ENCODE measurements at regions not wholly inside any gene's neighbourhood (a gene's known extent, or its start where the extent isn't known, plus 50 kb on each side); places are given as distances from the start of the nearest gene placed in this dataset.

- DNase-seq = no peak
Observed at GRCh38 chr5:82679660-82680059, 397.5 kb downstream of the TMEM167A start.

GRCh38 chr5:82676661-82677060 lies 398.5 kb upstream of the RPS23 start:
- DNase-seq = no peak

GRCh38 chr5:82674671-82675070 lies 396.5 kb upstream of the RPS23 start:
- DNase-seq = no peak

GRCh38 chr5:82673057-82673809 lies 395.1 kb upstream of the RPS23 start:
- no peak for DNase-seq

GRCh38 chr5:82670692-82671091 lies 392.5 kb upstream of the RPS23 start:
- no peak for DNase-seq

- DNase-seq = no peak
Observed at GRCh38 chr5:82669720-82670119, 391.6 kb upstream of the RPS23 start.

- no peak for DNase-seq
Observed at GRCh38 chr5:82666312-82666711, 388.2 kb upstream of the RPS23 start.

- peak; percentile 53 for DNase-seq
Observed at GRCh38 chr5:82664732-82665131, 386.6 kb upstream of the RPS23 start.

- no peak for DNase-seq
Observed at GRCh38 chr5:82663225-82663624, 385.1 kb upstream of the RPS23 start.

- DNase-seq = no peak
Observed at GRCh38 chr5:82662340-82662739, 384.2 kb upstream of the RPS23 start.

GRCh38 chr5:82661933-82662332 lies 383.8 kb upstream of the RPS23 start:
- no peak for DNase-seq

- DNase-seq = no peak
Observed at GRCh38 chr5:82661462-82661861, 383.3 kb upstream of the RPS23 start.

GRCh38 chr5:82659115-82659514 lies 381.0 kb upstream of the RPS23 start:
- DNase-seq = no peak

GRCh38 chr5:82657033-82657699 lies 379.0 kb upstream of the RPS23 start:
- DNase-seq = no peak

- DNase-seq = no peak
Observed at GRCh38 chr5:82656341-82656761, 378.2 kb upstream of the RPS23 start.

GRCh38 chr5:82655078-82655477 lies 376.9 kb upstream of the RPS23 start:
- DNase-seq = no peak

GRCh38 chr5:82649943-82650342 lies 371.8 kb upstream of the RPS23 start:
- no peak for DNase-seq

GRCh38 chr5:82644766-82645165 lies 366.6 kb upstream of the RPS23 start:
- no peak for DNase-seq

GRCh38 chr5:82644229-82644628 lies 366.1 kb upstream of the RPS23 start:
- DNase-seq = no peak

GRCh38 chr5:82642313-82642712 lies 364.2 kb upstream of the RPS23 start:
- DNase-seq = no peak

- peak; percentile 78 for DNase-seq
Observed at GRCh38 chr5:82641331-82642003, 363.3 kb upstream of the RPS23 start.

GRCh38 chr5:82640916-82641315 lies 362.8 kb upstream of the RPS23 start:
- DNase-seq = no peak

- DNase-seq = no peak
Observed at GRCh38 chr5:82639393-82640144, 361.4 kb upstream of the RPS23 start.
